SK-N-SH (cell line): ENCODE measurements at regions not wholly inside any gene's neighbourhood (a gene's known extent, or its start where the extent isn't known, plus 50 kb on each side); places are given as distances from the start of the nearest gene placed in this dataset.

Experiments used
- EP300 ChIP-seq, 2 experiments: IDR thresholded peaks; 2 replicates each; pipeline versions ENCODE4 v1.4.0 to v1.6.1; 2012; ENCODE audit warnings: borderline replicate concordance in 1 of 2, low read depth in 1 of 2, low read length in 1 of 2
- FOXM1 ChIP-seq: IDR thresholded peaks from 2 replicates; pipeline ENCODE4 v1.4.0; 2012; ENCODE audit warnings: low read depth, mild to moderate bottlenecking
- JUND ChIP-seq: IDR thresholded peaks from 2 replicates; pipeline ENCODE4 v1.4.0; 2012
- NRF1 ChIP-seq: IDR thresholded peaks from 2 replicates; pipeline ENCODE4 v1.6.1; 2012; ENCODE audit warnings: low read depth, mild to moderate bottlenecking, low read length
- POLR2AphosphoS5 ChIP-seq: IDR thresholded peaks from 2 replicates; pipeline ENCODE4 v1.6.1; 2012; ENCODE audit warnings: low read depth, low read length
- SIN3A ChIP-seq: IDR thresholded peaks from 2 replicates; pipeline ENCODE4 v1.6.1; 2012; ENCODE audit warnings: low read depth, mild to moderate bottlenecking, low read length, moderate library complexity, borderline replicate concordance
- SMC3 ChIP-seq: IDR thresholded peaks from 2 replicates; pipeline ENCODE4 v1.6.1; 2012; ENCODE audit warnings: low read depth, low read length, improper control_type of control experiment
- TAF1 ChIP-seq: IDR thresholded peaks from 2 replicates; pipeline ENCODE4 v1.6.1; 2012; ENCODE audit warnings: low read depth, mild to moderate bottlenecking, low read length, moderate library complexity, borderline replicate concordance
- YY1 ChIP-seq: IDR thresholded peaks from 2 replicates; pipeline ENCODE4 v1.4.0; 2012; ENCODE audit warnings: low read depth, mild to moderate bottlenecking
- TF ChIP-seq, protein P1 (sequence below): fragments of 200-600 bp; sonication (generic); IDR thresholded peaks from 2 replicates; pipeline ENCODE4 v1.6.1; 2017; ENCODE audit warnings: antibody characterized with exemption, mild to moderate bottlenecking, moderate library complexity
- TF ChIP-seq, protein P2 (sequence below): IDR thresholded peaks from 2 replicates; pipeline ENCODE4 v1.6.1; 2012; ENCODE audit warnings: mild to moderate bottlenecking, low read depth, low read length, moderate library complexity

DNA sequence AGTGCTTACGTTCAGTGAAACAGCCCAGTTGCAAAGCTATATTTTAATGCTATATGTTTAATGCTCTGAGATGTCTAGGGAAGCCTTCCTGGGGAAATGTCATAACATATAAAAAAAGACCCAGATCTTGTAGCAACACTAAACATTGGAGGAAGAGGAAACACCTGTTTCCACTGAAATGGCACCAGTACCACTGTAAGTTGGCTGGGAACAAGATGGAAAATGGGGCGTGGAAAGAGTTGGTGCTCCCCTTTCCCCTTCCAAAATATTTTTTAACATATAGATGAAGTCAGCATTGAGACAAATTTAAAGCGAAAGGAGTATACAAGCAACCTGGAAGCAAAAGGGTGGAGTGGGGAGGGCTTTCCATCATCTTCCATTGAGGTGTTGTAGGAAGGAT is 289.9 kb upstream of the COL8A1 start:
- no peak for TF ChIP-seq TAF1
- TF ChIP-seq EP300 (IDR thresholded peaks at IDR 0.05; ENCODE audit: borderline replicate concordance in 1 of 2, low read depth in 1 of 2, low read length in 1 of 2), result no peak
- no peak for TF ChIP-seq FOXM1
- TF ChIP-seq, protein P1, sequence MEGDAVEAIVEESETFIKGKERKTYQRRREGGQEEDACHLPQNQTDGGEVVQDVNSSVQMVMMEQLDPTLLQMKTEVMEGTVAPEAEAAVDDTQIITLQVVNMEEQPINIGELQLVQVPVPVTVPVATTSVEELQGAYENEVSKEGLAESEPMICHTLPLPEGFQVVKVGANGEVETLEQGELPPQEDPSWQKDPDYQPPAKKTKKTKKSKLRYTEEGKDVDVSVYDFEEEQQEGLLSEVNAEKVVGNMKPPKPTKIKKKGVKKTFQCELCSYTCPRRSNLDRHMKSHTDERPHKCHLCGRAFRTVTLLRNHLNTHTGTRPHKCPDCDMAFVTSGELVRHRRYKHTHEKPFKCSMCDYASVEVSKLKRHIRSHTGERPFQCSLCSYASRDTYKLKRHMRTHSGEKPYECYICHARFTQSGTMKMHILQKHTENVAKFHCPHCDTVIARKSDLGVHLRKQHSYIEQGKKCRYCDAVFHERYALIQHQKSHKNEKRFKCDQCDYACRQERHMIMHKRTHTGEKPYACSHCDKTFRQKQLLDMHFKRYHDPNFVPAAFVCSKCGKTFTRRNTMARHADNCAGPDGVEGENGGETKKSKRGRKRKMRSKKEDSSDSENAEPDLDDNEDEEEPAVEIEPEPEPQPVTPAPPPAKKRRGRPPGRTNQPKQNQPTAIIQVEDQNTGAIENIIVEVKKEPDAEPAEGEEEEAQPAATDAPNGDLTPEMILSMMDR, result no peak
- TF ChIP-seq, protein P2, sequence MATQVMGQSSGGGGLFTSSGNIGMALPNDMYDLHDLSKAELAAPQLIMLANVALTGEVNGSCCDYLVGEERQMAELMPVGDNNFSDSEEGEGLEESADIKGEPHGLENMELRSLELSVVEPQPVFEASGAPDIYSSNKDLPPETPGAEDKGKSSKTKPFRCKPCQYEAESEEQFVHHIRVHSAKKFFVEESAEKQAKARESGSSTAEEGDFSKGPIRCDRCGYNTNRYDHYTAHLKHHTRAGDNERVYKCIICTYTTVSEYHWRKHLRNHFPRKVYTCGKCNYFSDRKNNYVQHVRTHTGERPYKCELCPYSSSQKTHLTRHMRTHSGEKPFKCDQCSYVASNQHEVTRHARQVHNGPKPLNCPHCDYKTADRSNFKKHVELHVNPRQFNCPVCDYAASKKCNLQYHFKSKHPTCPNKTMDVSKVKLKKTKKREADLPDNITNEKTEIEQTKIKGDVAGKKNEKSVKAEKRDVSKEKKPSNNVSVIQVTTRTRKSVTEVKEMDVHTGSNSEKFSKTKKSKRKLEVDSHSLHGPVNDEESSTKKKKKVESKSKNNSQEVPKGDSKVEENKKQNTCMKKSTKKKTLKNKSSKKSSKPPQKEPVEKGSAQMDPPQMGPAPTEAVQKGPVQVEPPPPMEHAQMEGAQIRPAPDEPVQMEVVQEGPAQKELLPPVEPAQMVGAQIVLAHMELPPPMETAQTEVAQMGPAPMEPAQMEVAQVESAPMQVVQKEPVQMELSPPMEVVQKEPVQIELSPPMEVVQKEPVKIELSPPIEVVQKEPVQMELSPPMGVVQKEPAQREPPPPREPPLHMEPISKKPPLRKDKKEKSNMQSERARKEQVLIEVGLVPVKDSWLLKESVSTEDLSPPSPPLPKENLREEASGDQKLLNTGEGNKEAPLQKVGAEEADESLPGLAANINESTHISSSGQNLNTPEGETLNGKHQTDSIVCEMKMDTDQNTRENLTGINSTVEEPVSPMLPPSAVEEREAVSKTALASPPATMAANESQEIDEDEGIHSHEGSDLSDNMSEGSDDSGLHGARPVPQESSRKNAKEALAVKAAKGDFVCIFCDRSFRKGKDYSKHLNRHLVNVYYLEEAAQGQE, result no peak
- TF ChIP-seq SMC3, result no peak
- TF ChIP-seq YY1, result no peak
- no peak for TF ChIP-seq JUND
- TF ChIP-seq NRF1, result no peak
- no peak for TF ChIP-seq SIN3A
- no peak for TF ChIP-seq POLR2AphosphoS5
